GM23338 (cell line): ENCODE measurements at regions not wholly inside any gene's neighbourhood (a gene's known extent, or its start where the extent isn't known, plus 50 kb on each side); places are given as distances from the start of the nearest gene placed in this dataset.

Experiments
- ATAC-seq: fragments of 200-7000 bp; cut with Tn5 transposase; 3 replicates; pipeline ENCODE4 v1.9.1; 2020
- DNase-seq: peaks from one replicate; pipeline ENCODE4 v3.0.0-alpha.2; 2015; ENCODE audit warnings: low spot score
- H2AFZ ChIP-seq: fragments of 200-600 bp; sonication (generic); 2 replicates; pipeline ENCODE4 v1.8.0; 2016; ENCODE audit warnings: antibody characterized with exemption, mild to moderate bottlenecking, moderate library complexity
- H3F3A ChIP-seq: fragments of 200-600 bp; sonication (generic); replicated peaks from 2 replicates; pipeline ENCODE4 v1.8.0; 2017; ENCODE audit warnings: antibody characterized with exemption, mixed run types, low read depth
- H3K27ac ChIP-seq: fragments of 200-600 bp; sonication (generic); 2 replicates; pipeline ENCODE4 v1.6.1; 2016; ENCODE audit warnings: low read depth
- H3K27me3 ChIP-seq: fragments of 200-600 bp; sonication (generic); 2 replicates; pipeline ENCODE4 v1.8.0; 2016; ENCODE audit warnings: mild to moderate bottlenecking, mixed run types, moderate library complexity; ENCODE audit not compliant: insufficient read depth
- H3K36me3 ChIP-seq: fragments of 200-600 bp; sonication (generic); 2 replicates; pipeline ENCODE4 v1.8.0; 2016; ENCODE audit warnings: mild to moderate bottlenecking; ENCODE audit not compliant: insufficient read depth
- H3K4me1 ChIP-seq: fragments of 200-600 bp; sonication (generic); 2 replicates; pipeline ENCODE4 v1.8.0; 2016; ENCODE audit warnings: mild to moderate bottlenecking, moderate library complexity; ENCODE audit not compliant: insufficient read depth
- H3K4me2 ChIP-seq: fragments of 200-600 bp; sonication (generic); 2 replicates; pipeline ENCODE4 v1.7.1; 2017; ENCODE audit warnings: mixed run types
- H3K4me3 ChIP-seq: fragments of 200-600 bp; sonication (generic); 2 replicates; pipeline ENCODE4 v1.6.1; 2016; ENCODE audit warnings: mixed run types
- H3K79me2 ChIP-seq: fragments of 200-600 bp; sonication (generic); replicated peaks from 2 replicates; pipeline ENCODE4 v1.8.0; 2017; ENCODE audit warnings: mild to moderate bottlenecking; ENCODE audit not compliant: insufficient read depth
- H3K9me2 ChIP-seq: fragments of 200-600 bp; sonication (generic); 2 replicates; pipeline ENCODE4 v1.8.0; 2017; ENCODE audit not compliant: insufficient read depth
- H4K20me1 ChIP-seq: fragments of 200-600 bp; sonication (generic); replicated peaks from 2 replicates; pipeline ENCODE4 v1.8.0; 2017; ENCODE audit warnings: mild to moderate bottlenecking; ENCODE audit not compliant: insufficient read depth
- H3K27ac Mint-ChIP-seq: 2 replicates; pipeline ENCODE4 v1.8.0; 2020; ENCODE audit warnings: inconsistent platforms, mild to moderate bottlenecking, moderate library complexity, mixed read lengths
- H3K27me3 Mint-ChIP-seq: 3 replicates; pipeline ENCODE4 v1.8.0; 2022; ENCODE audit warnings: low read depth, mild to moderate bottlenecking, moderate library complexity, mixed read lengths, inconsistent platforms; ENCODE audit not compliant: insufficient read depth, poor library complexity
- H3K36me3 Mint-ChIP-seq: 3 replicates; pipeline ENCODE4 v1.8.0; 2021; ENCODE audit warnings: low read depth, mild to moderate bottlenecking, inconsistent platforms, moderate library complexity, mixed read lengths
- H3K4me1 Mint-ChIP-seq: 3 replicates; pipeline ENCODE4 v1.8.0; 2020; ENCODE audit warnings: mild to moderate bottlenecking, inconsistent platforms, mixed read lengths
- H3K4me3 Mint-ChIP-seq: 3 replicates; pipeline ENCODE4 v1.8.0; 2021; ENCODE audit warnings: moderate library complexity, mild to moderate bottlenecking, inconsistent platforms, mixed read lengths
- H3K9me3 Mint-ChIP-seq: 3 replicates; pipeline ENCODE4 v1.8.0; 2020; ENCODE audit warnings: moderate library complexity, mild to moderate bottlenecking, inconsistent platforms, mixed read lengths
- CREB1 ChIP-seq: fragments of 250-450 bp; sonication (Bioruptor Pico); IDR thresholded peaks from 2 replicates; pipeline ENCODE4 v1.5.0; 2020; ENCODE audit warnings: low read depth, mild to moderate bottlenecking, moderate library complexity
- CTCF ChIP-seq, 2 experiments: fragments of 200-600 bp in 1 of 2; sonication (generic) in 1 of 2; conservative IDR thresholded peaks; 2 replicates each; pipeline versions ENCODE4 v1.5.1 to v1.6.1; 2016 to 2017; ENCODE audit warnings: antibody characterized with exemption in 2 of 2, low read depth in 2 of 2, mild to moderate bottlenecking in 2 of 2, moderate library complexity in 1 of 2
- JUNB ChIP-seq: IDR thresholded peaks from one replicate; pipeline ENCODE4 v1.6.1; 2016; ENCODE audit warnings: antibody characterized with exemption; ENCODE audit not compliant: unreplicated experiment
- REST ChIP-seq: IDR thresholded peaks from one replicate; pipeline ENCODE4 v1.6.1; 2018; ENCODE audit warnings: antibody characterized with exemption; ENCODE audit not compliant: unreplicated experiment
- STAT1 ChIP-seq: IDR thresholded peaks from one replicate; pipeline ENCODE4 v1.6.1; 2016; ENCODE audit warnings: antibody characterized with exemption; ENCODE audit not compliant: unreplicated experiment
- ZNF114 ChIP-seq: fragments of 250-450 bp; sonication (Bioruptor Pico); IDR thresholded peaks from 2 replicates; pipeline ENCODE4 v1.5.0; 2020; ENCODE audit warnings: mild to moderate bottlenecking, moderate library complexity
- ZNF331 ChIP-seq: fragments of 250-450 bp; sonication (Bioruptor Pico); IDR thresholded peaks from 2 replicates; pipeline ENCODE4 v1.5.0; 2020; ENCODE audit warnings: low read depth, mild to moderate bottlenecking, moderate library complexity
- TF ChIP-seq, protein P1 (sequence below): fragments of 250-450 bp; sonication (Bioruptor Pico); IDR thresholded peaks from 2 replicates; pipeline ENCODE4 v1.5.0; 2020; ENCODE audit warnings: mild to moderate bottlenecking, moderate library complexity

DNA sequence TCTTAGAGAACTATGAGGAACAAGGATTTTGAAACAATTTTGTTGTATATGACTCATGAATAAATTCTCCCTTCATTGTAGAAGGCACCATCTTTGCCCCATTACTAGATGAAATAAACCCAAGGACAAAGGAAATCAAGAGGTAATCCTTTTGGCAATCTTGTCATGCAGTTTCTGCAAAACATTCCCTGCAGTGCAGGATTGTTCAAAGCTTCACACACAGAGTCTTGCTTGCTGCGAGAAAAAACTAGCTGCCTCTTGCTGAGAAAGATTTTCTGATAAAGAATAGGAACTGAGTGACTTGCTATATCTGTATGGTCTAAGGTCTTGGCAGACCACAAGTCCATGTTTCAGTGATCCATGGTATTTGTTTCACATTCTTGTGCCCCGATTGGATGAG is 657.4 kb upstream of the ADGRL4 start (continued):
- TF ChIP-seq, protein P1, sequence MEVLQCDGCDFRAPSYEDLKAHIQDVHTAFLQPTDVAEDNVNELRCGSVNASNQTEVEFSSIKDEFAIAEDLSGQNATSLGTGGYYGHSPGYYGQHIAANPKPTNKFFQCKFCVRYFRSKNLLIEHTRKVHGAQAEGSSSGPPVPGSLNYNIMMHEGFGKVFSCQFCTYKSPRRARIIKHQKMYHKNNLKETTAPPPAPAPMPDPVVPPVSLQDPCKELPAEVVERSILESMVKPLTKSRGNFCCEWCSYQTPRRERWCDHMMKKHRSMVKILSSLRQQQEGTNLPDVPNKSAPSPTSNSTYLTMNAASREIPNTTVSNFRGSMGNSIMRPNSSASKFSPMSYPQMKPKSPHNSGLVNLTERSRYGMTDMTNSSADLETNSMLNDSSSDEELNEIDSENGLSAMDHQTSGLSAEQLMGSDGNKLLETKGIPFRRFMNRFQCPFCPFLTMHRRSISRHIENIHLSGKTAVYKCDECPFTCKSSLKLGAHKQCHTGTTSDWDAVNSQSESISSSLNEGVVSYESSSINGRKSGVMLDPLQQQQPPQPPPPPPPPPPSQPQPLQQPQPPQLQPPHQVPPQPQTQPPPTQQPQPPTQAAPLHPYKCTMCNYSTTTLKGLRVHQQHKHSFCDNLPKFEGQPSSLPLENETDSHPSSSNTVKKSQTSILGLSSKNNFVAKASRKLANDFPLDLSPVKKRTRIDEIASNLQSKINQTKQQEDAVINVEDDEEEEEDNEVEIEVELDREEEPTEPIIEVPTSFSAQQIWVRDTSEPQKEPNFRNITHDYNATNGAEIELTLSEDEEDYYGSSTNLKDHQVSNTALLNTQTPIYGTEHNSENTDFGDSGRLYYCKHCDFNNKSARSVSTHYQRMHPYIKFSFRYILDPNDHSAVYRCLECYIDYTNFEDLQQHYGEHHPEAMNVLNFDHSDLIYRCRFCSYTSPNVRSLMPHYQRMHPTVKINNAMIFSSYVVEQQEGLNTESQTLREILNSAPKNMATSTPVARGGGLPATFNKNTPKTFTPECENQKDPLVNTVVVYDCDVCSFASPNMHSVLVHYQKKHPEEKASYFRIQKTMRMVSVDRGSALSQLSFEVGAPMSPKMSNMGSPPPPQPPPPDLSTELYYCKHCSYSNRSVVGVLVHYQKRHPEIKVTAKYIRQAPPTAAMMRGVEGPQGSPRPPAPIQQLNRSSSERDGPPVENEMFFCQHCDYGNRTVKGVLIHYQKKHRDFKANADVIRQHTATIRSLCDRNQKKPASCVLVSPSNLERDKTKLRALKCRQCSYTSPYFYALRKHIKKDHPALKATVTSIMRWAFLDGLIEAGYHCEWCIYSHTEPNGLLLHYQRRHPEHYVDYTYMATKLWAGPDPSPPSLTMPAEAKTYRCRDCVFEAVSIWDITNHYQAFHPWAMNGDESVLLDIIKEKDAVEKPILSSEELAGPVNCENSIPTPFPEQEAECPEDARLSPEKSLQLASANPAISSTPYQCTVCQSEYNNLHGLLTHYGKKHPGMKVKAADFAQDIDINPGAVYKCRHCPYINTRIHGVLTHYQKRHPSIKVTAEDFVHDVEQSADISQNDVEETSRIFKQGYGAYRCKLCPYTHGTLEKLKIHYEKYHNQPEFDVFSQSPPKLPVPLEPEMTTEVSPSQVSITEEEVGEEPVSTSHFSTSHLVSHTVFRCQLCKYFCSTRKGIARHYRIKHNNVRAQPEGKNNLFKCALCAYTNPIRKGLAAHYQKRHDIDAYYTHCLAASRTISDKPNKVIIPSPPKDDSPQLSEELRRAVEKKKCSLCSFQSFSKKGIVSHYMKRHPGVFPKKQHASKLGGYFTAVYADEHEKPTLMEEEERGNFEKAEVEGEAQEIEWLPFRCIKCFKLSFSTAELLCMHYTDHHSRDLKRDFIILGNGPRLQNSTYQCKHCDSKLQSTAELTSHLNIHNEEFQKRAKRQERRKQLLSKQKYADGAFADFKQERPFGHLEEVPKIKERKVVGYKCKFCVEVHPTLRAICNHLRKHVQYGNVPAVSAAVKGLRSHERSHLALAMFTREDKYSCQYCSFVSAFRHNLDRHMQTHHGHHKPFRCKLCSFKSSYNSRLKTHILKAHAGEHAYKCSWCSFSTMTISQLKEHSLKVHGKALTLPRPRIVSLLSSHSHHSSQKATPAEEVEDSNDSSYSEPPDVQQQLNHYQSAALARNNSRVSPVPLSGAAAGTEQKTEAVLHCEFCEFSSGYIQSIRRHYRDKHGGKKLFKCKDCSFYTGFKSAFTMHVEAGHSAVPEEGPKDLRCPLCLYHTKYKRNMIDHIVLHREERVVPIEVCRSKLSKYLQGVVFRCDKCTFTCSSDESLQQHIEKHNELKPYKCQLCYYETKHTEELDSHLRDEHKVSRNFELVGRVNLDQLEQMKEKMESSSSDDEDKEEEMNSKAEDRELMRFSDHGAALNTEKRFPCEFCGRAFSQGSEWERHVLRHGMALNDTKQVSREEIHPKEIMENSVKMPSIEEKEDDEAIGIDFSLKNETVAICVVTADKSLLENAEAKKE (CRISPR knock-in tag) = no peak
- TF ChIP-seq ZNF114 (CRISPR knock-in tag) (no peak), ZNF331 (CRISPR knock-in tag) (no peak)

- H3K9me3 Mint-ChIP-seq = peaks cover 5% of the 10 kb centered on the region; the same call in 1 of the 3 replicates
- Histone ChIP-seq H2AFZ (no peak overlapping the region), H3K4me3 (no peak overlapping the region), H3K36me3 (no peaks in the 10 kb centered on the region), H3F3A (no peaks in the 10 kb centered on the region), H3K79me2 (no peaks in the 10 kb centered on the region), H3K4me1 (peaks cover 9% of the 10 kb centered on the region), H3K4me2 (no peak overlapping the region), H3K27ac (no peak overlapping the region), H4K20me1 (no peaks in the 10 kb centered on the region), H3K9me2 (no peaks in the 10 kb centered on the region), H3K27me3 (no peaks in the 10 kb centered on the region)
- H3K4me1 Mint-ChIP-seq = peaks cover 22% of the 10 kb centered on the region
- no peak overlapping the region for H3K27ac Mint-ChIP-seq
- no peaks in the 10 kb centered on the region for H3K27me3 Mint-ChIP-seq
- no peak for DNase-seq
- no peak overlapping the region for H3K4me3 Mint-ChIP-seq
- H3K36me3 Mint-ChIP-seq = peaks cover 4% of the 10 kb centered on the region; the same call in 1 of the 3 replicates
- ATAC-seq = no peak
- no peak for TF ChIP-seq CREB1 (CRISPR knock-in tag)
- TF ChIP-seq ZNF331 (CRISPR knock-in tag) = no peak
- no peak for TF ChIP-seq JUNB
- TF ChIP-seq REST = no peak
- TF ChIP-seq STAT1 = no peak
- TF ChIP-seq CTCF (conservative IDR thresholded peaks at IDR 0.05; ENCODE audit: low read depth in 2 of 2) = no peak
These were observed 656.1 kb upstream of the ADGRL4 start for GRCh38 chr1:79662596-79662995.
